T-helper 1 cell treated with Interleukin-12 subunit alpha and Interleukin-12 subunit beta and Interleukin-4 antibody, amounts not matched to agents 30 ng/mL and 1 ng/mL, for 36 hours (primary cell): ENCODE measurements at regions not wholly inside any gene's neighbourhood (a gene's known extent, or its start where the extent isn't known, plus 50 kb on each side); places are given as distances from the start of the nearest gene placed in this dataset.

Experiments
- intact Hi-C: fragments of 100-400 bp; cut with micrococcal nuclease; formaldehyde crosslinking; loops from one replicate; pipeline ENCODE4 v1.15.1; 2024

DNA sequence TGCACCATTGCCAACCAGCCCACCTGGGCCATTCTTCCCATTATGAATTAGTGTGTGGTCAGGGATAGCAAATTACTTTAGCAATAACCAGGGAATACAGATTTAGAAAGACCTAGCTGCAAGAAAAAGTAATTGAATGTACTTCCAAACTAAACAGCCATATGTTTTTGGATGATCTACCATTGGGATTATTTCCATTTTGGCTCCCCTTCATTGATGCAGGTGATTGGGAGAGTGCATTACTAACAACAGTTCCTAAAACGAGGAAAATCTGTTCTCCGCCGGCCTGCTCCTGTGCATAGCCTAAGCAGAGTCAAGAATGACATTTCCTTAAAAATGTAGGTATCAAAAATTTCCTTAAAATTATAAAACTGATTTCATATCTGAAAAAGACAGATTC lies 58.5 kb downstream of the MAIP1 start:
- intact Hi-C loops, result no loop called here

DNA sequence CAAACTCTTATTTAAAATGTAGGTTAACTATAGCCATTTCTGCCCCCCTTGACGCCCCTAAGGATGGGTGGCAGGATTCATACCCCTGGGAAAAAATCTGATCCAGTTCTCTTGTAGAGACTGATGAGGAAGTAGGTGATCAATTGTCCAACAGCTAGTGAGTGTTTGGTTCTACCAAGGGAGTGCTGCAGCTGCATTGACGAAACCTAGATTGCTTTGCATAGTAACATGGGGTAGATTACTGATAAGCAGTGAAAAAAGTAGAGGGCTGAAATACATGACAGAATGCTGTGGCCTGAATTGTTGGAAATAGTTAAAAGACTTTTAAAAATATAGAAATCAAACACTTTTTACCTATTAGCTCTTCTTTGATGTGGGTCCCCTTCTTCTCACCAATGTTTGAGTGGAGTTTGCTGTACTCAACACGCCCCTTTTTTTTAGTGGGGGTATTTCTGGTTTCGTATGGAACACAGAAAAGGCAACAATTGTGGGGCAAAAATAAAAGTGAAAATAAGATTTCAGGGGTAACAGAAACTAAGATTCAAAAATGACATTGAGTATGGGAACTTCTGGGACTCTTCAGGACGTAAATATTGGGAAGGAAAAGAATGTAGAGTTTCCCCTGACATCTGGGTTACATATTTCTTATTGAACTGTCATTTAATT lies 66.2 kb downstream of the MAIP1 start:
- intact Hi-C loops, result no loop called here

DNA sequence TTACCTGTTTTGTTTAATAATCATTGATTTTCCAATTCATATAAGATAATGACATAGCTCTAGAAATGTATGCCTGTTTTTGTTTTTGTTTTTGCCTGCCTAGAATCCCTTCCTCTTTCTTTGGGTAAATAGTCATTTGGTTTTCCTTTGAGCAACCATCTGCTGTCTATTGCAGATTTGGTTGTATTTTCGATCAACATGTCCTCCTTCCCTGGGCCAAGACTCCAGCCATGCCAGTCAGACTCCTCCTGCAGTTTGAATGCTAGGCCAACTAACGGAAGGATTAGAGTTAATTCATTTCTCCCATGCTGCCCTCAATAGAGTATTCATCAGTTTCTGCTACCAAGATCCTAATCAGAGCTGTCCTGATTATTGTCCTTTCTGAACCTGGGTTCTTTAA lies 67.1 kb downstream of the MAIP1 start:
- intact Hi-C loops, result no loop called here

DNA sequence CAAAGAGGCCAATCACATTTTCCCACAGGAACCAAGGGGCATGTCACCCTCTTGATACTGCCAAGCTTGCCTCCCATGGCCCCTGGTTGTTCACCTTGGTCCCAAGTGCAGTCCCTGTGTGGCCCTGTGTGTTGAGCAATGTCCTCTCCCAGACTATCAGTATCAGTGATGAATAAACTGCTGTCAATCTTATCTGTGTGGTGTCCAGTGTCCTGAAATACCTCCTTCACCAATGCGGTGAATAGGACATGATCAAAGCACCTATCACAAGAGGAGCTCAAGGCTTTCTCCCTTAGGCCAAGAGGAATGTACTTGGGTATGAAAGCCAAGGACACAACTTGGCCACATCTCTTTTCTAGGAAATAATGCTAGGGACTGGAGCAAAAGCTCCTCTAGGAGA lies 68.2 kb downstream of the MAIP1 start:
- intact Hi-C loops, result no loop called here

DNA sequence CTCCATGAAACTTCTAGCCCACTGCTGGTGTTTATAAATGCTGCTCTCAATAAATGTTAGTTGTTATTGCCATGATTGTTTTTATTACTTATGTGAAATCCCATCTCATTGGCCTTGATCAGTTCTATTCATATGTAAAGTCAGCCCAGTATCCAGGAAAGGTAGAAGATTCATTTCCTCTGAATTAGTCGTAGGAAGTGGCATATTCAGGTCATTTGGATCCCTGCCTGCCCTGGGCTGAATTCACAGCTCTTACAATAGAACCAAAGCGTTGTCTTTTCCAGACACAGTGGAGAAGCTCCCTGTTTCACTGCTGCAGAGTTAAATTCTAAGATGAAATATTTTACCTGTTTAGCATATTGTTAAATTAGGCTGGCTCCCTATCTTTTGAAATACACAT lies 70.3 kb downstream of the MAIP1 start:
- intact Hi-C loops, result no loop called here

DNA sequence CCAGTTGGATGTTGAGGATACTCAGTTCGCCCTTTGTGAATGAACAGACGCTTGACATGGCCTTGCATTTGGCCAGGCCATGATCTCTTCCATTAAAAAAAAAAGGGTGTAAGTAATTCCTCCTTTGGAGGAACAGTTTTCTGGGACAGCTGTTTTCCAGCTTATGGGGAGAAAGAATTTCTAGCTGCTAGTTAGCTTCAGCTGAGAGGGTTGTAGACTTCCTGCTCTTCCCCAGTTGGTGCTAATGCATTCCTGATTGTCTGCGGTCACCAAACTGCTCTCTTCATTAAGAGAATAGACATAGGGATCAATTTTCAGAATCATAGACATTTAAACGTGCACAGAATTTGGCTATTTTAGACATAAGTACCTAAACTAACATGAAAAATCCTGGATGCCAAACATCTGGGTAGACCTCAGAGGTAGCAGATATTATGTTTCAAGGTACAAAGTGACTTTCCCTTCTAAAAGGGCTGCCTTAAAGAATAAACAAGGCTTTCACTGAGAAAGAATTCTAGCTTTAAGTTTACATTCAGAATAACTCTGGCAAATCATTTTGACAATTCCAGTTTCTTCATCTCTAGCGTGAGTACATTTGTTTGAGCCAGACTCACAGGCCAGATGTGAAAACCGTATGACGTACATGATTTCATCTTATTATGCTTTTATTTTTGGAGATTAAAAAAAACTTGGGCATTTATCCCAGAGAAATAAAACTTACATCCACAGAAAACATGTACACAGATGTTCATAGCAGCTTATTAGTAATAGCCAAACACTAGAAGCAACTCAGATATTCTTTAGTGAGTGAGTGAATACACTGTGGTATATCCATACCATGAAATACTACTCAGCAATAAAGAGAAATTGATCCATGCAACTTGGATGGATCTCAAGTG lies 71.2 kb downstream of the MAIP1 start:
- intact Hi-C loops, result no loop called here

DNA sequence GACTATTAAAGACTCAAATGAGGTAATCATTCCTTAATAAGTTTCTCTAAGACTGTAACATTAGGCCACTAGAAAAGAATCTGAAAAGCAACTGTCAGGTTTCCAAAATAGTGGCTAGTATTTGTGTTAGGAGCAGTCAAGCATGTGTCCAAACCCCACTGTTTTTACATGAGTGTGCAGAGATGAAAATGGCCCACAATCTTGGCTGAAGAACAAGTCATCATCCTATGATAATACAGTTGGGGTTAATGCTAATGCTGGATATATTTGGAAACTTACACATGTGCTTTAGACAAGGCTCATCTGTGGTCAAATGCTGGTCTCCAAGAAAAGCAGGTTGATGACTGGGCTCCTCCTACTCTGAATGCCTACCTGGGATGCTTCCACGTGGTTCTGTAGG lies 73.6 kb downstream of the MAIP1 start:
- intact Hi-C loops, result no loop called here

DNA sequence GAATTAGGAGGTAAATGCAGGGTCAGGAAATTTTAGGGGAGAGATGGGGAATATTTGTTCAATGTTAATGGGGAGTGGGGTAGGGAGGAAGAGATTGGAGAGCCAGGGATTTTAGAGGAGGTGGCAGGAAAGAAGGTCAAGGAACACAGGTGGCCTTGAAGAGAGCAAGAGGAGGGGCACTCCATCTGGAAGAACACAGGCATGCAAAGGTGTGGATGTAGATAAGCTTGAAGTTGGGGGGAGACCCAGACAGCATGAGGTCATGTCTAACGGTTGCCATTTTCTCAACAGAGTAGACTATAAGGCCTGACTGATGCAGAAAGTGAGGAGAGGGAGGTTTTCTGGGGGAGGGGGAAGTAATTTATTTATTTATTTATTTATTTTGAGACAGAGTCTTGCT lies 77.5 kb downstream of the MAIP1 start:
- intact Hi-C loops, result no loop called here

DNA sequence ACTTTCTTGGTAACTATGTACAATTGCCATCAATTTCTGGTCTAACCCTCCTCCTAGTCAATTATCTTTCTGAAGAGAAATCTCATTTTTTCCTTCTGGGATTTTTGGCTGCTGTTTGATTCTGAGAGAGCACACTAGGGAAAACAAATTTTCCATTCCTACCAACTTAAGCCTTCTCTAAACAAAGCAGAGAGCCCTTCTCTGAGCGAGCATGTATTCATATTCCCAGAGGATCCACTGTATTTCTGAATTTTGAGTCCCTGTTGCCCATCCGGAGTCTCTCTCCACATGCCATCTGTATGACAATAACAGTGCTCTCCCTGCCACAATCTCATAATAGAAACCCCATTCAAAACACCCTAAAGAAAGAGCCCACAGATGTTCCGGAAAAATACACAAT lies 78.5 kb downstream of the MAIP1 start:
- intact Hi-C loops, result no loop called here

DNA sequence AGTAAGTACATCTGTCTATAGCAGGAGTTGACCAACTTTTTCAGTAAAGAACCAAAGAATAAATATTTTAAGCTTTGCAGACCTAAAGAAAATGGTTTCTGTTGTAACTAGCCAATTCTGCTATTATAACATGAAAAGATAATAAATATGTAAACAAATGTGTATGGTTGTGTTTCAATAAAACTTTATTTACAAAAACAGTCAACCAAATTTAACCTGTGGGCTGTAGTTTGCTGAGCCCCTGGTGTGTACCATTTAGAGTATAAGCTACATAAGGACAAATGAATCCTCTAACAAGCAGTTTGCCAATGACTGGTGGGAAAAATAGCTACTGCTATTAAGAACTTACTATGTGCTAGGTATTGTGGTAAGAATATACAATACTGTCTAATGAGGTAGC lies 79.4 kb downstream of the MAIP1 start:
- intact Hi-C loops, result no loop called here

DNA sequence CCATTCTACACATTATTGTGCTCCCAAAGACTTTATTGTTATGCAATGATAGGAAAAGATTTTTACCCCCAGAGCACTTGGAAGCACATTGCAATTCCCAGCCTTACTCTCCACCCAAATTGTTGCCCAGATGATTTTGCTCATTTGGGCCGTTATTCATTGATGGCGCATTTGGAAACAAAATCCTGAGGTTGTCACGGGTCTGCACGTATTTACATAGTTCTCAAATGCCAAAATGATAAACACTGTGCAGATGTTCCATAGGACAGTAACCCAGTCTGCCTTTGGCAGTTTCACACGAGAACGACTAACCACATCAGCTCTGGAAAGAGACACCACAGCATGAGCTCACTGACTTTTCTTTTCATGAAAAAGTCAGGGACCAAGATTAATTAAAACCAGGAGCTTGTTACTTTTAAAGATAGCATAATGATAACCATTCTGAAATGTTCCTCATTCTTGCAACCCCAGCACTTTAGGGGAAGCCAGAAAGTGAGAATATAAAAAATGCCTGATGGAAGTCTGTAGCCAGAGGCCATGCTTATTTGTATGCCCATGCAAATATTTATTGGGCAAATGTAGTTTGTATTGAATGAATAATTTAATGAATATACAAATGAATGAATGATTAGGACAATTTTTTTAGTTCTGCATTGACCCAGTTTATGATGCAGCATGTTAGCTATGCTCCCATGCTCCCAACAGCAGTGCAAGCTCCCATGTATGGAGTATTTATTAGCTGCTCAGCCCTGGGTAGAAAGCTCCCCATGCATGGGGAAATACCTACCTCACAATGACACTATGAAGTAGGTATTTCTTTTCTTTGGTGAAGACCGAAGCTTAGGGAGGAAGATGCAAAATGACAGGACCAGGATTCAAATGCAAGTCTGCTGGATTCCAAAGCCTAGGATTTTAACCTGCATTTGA lies 84.6 kb downstream of the MAIP1 start:
- intact Hi-C loops, result no loop called here

DNA sequence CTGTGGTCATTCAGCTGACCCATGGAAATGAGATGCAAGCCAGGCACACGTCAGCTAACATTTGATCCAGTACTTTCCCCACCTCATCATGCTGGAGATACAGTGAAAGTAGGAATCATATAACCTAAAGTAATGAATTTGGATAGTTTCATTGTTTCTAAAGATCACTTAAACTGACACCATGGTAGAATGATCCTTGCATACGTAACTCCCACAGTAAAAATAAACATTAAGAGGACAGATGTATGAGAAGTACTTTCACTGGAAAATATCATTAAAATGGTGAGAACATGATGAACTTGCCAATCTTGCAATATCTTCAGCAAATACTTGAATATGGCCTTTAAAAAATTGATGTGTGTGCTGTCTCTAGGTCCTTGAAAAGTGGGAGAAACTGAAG lies 85.4 kb downstream of the MAIP1 start:
- intact Hi-C loops, result no loop called here

DNA sequence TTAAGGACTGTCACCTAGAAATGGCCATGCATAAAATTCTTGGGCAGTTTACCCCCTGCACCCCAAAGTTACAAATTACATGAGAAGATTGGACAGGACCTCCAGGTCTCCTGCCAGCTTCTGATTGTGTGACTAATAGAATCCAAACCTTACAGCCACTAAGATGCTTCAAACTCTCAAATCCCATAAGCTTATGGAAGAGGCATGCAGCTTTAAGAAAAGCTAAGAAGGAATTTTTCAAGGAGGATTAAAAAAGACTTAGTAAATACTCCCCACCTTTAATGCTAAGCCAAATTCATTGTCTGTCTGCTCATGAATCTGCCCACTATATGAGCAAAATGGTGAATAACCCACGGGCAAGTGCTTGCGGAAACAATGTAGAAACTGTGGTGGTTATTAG lies 86.3 kb downstream of the MAIP1 start:
- intact Hi-C loops, result no loop called here

DNA sequence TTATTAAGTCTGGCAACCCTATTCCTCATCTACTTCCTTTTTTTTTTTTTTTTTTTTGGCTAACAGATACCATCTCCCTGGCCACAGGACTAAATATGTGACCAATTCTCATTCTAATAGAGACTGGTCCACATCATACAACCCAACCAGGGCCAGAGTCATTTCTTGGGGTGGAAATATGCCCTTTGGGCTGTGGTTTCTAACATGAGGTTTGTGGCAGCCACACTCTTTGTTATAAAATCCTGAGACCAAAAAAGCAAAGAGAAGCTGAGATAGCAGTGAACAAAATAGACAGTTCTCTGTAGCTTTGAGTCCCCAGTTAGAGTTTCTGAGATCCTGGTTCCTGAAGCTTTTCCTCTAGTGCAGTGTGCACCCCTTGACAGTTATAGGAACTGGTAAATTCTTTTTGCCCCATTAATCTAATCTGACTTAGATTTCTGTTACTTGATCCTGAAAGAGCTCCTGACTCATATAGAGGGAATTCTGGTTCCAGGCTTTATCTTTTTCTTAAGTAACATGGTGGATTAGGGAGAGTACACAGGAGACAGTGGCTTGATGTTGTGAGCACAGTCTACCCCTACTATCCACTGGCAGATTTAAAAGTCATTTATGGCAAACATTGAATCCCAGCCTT lies 86.8 kb downstream of the MAIP1 start:
- intact Hi-C loops, result no loop called here

DNA sequence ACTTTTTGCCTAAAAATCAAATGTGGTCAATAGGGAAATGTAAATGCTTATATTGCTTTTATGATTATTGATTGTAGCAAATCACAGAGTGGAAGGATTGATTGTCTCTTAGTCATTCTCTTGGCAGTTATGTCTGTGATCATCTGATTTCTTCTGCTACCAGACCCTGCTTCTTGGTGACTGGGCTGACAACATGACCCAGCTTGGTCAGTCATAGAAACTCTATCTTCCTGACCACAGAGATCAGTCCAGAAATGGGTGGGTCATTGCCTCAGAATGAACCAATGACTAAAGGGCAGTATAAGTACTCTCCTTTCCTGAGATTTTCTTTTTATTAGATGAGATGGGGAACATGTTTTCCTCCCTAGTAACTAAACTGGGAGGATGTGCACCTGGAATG lies 87.6 kb downstream of the MAIP1 start:
- intact Hi-C loops, result no loop called here

DNA sequence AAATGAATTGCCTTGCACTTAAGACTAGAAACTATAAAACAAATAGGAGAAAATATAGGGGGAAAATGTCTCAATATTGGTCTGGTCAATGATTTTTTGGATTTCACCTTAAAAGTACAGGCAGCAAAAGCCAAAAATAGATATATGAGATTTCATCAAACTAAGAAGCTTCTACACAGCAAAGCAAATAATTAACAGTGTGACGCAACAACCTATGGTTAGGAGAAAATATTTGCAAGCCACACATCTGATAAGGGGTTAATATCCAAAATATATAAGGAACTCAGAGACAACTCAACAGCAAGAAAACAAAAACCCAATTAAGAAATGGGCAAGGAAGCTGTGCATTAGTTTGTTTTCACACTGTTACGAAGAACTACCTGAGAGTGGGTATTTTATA lies 89.1 kb downstream of the MAIP1 start:
- intact Hi-C loops, result no loop called here

DNA sequence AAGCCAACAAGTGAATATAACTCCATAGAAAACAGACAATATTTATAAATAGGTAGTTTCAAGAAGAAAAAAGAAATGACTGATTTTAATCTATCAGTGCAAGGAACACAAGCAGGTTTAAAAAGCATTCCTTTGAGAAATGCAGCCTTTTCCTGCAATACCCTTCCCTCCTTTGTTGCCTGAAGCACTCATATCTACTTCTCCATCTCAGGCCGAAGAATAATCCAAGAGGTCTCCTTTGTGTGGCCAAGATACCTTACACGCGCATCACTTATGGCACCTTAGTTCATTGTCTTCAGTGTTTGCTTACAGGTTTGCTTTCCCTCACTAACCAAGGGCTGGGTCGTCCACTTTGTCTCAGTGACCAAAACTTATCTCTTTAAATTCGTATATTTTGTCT lies 93.0 kb downstream of the MAIP1 start:
- intact Hi-C loops, result no loop called here

DNA sequence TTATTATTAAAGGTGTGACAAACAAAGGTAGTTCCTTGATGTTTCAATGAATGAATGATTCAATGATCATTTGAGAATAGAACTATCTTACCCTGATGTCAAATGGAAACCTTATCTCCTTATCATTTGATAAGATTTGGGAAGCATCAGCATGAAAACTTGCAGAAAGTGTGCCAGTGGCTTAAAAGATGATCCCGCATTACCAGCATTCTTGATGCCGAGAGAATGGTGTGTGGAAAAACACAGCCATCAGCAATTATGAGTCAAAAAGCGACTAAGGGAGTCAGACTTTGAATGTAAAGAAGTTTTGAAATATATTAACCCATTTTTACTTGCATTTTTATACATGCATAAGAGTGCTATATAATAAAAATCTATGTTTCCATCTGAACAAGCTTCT lies 93.7 kb downstream of the MAIP1 start:
- intact Hi-C loops, result no loop called here

DNA sequence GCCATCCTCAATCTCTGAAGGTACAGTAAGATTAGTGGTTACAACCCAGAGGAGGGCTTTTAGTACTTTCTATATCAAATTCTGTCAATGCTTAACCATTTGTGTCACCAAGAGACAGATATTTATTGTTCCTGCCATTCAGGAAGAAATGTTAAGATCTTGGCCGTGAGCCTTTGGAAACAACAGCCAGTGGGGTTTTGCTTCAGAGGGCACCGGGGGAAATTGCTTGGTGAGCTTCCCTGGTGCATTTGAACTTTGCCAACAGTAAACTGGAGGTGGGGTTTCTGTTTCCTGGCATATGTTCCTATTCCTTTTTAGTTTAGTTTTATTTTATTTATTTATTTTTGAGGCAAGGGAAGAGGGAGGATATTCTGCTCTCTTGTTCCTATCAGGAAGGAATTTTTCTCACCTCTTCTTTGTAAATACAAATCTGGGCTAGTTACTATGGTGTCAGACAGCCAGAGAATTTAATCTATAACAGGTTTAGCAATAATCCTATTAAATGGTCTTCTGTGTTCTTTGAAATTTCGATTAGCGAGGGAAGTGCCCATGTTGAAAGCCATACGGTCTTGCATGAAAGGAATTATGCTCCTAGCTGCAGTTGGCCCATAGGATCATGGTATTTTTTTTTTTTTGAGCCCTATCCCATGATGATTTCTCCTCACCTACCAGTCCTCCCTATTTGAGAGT lies 95.7 kb downstream of the MAIP1 start:
- intact Hi-C loops, result no loop called here

DNA sequence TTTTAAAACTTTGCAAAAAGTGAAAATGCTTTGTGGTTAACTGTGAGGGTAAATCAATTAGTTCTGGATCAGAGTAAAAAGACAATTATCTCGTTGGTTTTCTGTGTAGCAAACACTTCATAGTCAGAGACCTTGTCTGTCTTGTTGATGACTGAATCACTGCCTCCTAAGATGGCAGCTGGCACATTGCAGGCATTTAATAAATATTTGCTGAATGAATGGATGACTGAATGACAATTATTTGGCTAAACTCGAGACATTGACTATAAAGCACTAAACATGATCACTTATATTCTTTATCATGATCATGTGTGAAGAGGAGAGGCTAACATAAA lies 96.2 kb downstream of the MAIP1 start:
- intact Hi-C loops, result no loop called here

DNA sequence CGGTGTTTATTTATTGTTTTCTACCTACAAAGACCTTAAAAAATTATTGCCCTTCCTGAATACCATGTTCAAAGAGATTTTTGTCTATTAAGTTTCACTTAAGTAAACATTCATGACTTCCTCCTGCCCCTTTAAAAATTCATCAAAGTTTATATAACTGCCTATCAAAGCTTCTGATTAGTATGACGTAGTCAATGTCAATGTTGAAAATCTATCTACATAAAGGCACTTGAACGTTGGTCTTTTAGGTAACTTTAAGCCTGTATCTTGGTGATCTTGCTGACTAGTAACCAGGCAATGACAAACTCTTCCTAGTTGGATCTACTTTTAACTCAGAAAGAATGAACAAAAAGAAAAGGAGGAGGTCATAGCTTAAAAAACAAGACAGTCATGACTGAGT lies 97.2 kb downstream of the MAIP1 start:
- intact Hi-C loops, result no loop called here
